ENCODE measurements at regions not wholly inside any gene's neighbourhood (a gene's known extent, or its start where the extent isn't known, plus 50 kb on each side); places are given as distances from the start of the nearest gene placed in this dataset.

- no peak for TF ChIP-seq POLR2AphosphoS5 (IDR thresholded peaks at IDR 0.05)
- peak; percentile 81 to 95 (median 92) for TF ChIP-seq CTCF (IDR thresholded peaks at IDR 0.05)
- TF ChIP-seq POLR2A (IDR thresholded peaks at IDR 0.05): no peak
- TF ChIP-seq EP300 (IDR thresholded peaks at IDR 0.05): no peak
Measured at GRCh38 chr4:3346146-3346545, 53.3 kb downstream of the RGS12 start.
